GM19043 (cell line): ENCODE measurements at regions not wholly inside any gene's neighbourhood (a gene's known extent, or its start where the extent isn't known, plus 50 kb on each side); places are given as distances from the start of the nearest gene placed in this dataset.
"Not testable (repeated sequence)": the region's sequence is repeated elsewhere in the genome, so short reads cannot be mapped to it uniquely, and the experiment has no call there.

Experiments used
- ATAC-seq: cut with Tn5 transposase; IDR thresholded peaks from one replicate; pipeline ENCODE4 v1.9.1; 2021; ENCODE audit warnings: low read depth; ENCODE audit not compliant: unreplicated experiment

GRCh38 chr10:108639010-108639409 lies 1284.3 kb downstream of the XPNPEP1 start:
- ATAC-seq = no peak

GRCh38 chr10:108638225-108638624 lies 1285.1 kb downstream of the XPNPEP1 start:
- no peak for ATAC-seq

- ATAC-seq = no peak
These were observed 1290.3 kb downstream of the XPNPEP1 start for GRCh38 chr10:108633046-108633445.

GRCh38 chr10:108632144-108632543 lies 1291.2 kb downstream of the XPNPEP1 start:
- ATAC-seq = no peak

- peak; percentile 88 for ATAC-seq
These were observed 1292.0 kb downstream of the XPNPEP1 start for GRCh38 chr10:108631332-108631731.

GRCh38 chr10:108629834-108630233 lies 1293.5 kb downstream of the XPNPEP1 start:
- no peak for ATAC-seq

GRCh38 chr10:108624052-108624451 lies 1299.3 kb downstream of the XPNPEP1 start:
- ATAC-seq = no peak

- no peak for ATAC-seq
These were observed 1302.3 kb downstream of the XPNPEP1 start for GRCh38 chr10:108620821-108621534.

- no peak for ATAC-seq
These were observed 1306.6 kb downstream of the XPNPEP1 start for GRCh38 chr10:108616559-108617285.

- no peak for ATAC-seq
These were observed 1307.6 kb downstream of the XPNPEP1 start for GRCh38 chr10:108615576-108616320.

- ATAC-seq = no peak
These were observed 1310.8 kb downstream of the XPNPEP1 start for GRCh38 chr10:108612485-108612884.

- ATAC-seq = no peak
These were observed 1314.5 kb downstream of the XPNPEP1 start for GRCh38 chr10:108608860-108609259.

- no peak for ATAC-seq
These were observed 1321.5 kb downstream of the XPNPEP1 start for GRCh38 chr10:108601851-108602250.

- not testable (repeated sequence) for ATAC-seq
These were observed 1322.8 kb downstream of the XPNPEP1 start for GRCh38 chr10:108600511-108600910.

- ATAC-seq = not testable (repeated sequence)
These were observed 1324.0 kb downstream of the XPNPEP1 start for GRCh38 chr10:108599317-108599716.

GRCh38 chr10:108598831-108599230 lies 1324.5 kb downstream of the XPNPEP1 start:
- ATAC-seq = no peak

GRCh38 chr10:108598320-108598695 lies 1325.0 kb downstream of the XPNPEP1 start:
- no peak for ATAC-seq

- no peak for ATAC-seq
These were observed 1325.5 kb downstream of the XPNPEP1 start for GRCh38 chr10:108597657-108598319.

- ATAC-seq = no peak
These were observed 1326.3 kb downstream of the XPNPEP1 start for GRCh38 chr10:108597031-108597430.

GRCh38 chr10:108592956-108593355 lies 1330.4 kb downstream of the XPNPEP1 start:
- ATAC-seq = no peak

GRCh38 chr10:108591417-108591816 lies 1331.9 kb downstream of the XPNPEP1 start:
- ATAC-seq = no peak
